Inferior parietal cortex (tissue), 1 donor: ENCODE measurements at regions not wholly inside any gene's neighbourhood (a gene's known extent, or its start where the extent isn't known, plus 50 kb on each side); places are given as distances from the start of the nearest gene placed in this dataset.
"Not testable (repeated sequence)": the region's sequence is repeated elsewhere in the genome, so short reads cannot be mapped to it uniquely, and the experiment has no call there.

ENCODE experiments used
- DNase-seq: peaks from one replicate; pipeline ENCODE4 v3.0.0-alpha.2; 2016; ENCODE audit errors: extremely low spot score

DNA sequence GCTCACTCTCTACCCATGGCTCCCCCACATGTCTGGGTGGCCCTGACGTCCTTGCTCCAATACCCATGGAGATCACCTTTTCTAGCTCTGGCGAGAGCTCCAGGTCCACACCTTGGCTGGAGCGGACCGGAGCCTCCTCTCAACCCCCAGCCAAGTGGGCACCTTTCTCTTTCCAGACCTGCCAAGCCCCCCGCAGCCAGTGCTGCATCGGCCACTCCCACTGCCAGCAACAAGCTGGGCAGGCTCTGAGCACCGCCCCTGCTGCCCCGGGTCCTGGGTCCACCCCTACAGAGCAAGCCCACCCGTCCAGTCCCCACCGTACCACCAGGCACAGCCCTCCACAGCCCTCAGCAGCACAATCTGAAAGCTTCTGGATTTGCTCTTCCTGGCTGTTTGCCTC, 98.2 kb upstream of the C14orf180 start:
- no peak for DNase-seq

DNA sequence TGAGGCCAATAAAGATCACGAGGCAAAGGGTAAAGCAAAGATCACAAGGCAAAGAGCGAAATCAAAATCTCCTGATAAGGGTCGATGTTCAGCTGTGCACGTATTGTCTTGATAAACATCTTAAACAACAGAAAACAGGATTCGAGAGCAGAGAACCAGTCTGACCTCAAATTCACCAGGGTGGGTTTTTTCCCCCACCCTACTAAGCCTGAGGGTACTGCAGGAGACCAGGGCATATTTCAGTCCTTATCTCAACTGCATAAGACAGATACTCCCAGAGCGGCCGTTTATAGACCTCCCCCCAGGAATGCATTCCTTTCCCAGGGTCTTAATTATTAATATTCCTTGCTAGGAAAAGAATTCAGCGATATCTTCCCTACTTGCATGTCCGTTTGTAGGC, 97.5 kb upstream of the C14orf180 start:
- not testable (repeated sequence) for DNase-seq

DNA sequence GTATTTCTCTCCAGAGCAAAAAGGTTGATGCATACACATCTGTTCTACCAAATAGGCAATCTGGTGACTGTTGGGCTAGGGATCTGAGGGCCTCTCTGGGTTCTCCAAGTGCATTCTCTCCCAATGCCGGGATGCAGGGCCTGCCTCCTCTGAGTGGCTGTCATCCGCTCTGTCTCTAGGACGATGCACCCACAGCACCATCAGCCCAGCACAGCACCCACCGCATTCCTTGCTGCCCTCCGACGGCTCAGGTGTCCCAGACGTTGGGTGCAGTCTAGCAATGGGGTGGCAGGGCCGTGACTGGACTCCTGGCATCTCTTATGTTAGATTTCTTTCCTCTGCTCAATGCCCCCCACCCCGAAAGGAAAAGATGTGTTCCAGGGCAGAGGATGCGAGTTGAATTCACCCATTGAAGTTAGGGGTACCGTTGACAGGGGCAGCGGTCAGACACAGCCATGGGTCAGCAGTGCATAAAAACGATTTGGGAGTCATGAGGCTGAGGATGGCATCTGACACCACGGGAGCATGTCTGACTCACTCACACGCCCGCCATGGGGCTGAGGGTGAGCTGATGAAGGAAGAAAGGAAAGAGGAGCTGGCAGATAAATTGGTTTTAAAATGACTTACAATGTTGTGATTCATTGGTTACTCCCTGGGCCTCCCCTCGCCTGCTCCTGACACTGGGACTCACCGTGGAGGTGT, 93.2 kb upstream of the C14orf180 start:
- DNase-seq, result no peak

DNA sequence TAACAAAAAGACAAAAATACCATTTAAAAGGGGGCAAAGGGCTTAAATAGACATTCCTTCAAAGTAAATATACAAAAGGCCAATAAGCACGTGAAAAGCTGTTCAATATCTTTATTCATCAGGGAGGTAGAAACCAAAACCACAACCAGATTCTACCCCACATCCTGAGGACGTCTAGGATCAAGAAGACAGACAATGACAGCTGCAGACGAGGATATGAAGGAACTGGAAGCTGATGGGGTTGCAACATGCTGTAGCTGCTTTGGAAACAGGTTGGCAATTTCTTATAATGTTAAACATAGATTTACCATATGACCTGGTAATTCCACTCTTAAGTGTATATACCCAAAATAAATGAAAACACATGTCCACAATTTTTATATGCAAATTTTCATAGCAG, 85.1 kb upstream of the C14orf180 start:
- DNase-seq, result no peak

DNA sequence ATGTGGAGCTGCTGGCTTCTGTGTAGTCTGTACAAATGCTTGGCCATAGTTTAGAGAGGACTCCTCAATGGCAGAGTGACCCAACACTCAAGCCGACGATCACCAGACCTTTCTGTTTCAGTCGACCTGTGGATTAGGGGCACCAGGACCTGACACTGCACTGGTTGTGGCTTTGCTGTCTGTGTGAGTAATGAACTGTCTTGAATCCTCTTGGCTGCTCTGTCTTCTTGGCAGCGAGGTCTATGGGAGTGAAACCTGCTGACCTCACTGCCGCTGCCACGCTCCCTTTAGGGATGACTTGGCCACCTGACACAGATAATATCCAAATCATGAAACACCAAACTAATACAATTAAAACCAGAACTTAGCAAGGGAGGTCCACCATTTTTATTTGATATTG, 83.5 kb upstream of the C14orf180 start:
- no peak for DNase-seq

DNA sequence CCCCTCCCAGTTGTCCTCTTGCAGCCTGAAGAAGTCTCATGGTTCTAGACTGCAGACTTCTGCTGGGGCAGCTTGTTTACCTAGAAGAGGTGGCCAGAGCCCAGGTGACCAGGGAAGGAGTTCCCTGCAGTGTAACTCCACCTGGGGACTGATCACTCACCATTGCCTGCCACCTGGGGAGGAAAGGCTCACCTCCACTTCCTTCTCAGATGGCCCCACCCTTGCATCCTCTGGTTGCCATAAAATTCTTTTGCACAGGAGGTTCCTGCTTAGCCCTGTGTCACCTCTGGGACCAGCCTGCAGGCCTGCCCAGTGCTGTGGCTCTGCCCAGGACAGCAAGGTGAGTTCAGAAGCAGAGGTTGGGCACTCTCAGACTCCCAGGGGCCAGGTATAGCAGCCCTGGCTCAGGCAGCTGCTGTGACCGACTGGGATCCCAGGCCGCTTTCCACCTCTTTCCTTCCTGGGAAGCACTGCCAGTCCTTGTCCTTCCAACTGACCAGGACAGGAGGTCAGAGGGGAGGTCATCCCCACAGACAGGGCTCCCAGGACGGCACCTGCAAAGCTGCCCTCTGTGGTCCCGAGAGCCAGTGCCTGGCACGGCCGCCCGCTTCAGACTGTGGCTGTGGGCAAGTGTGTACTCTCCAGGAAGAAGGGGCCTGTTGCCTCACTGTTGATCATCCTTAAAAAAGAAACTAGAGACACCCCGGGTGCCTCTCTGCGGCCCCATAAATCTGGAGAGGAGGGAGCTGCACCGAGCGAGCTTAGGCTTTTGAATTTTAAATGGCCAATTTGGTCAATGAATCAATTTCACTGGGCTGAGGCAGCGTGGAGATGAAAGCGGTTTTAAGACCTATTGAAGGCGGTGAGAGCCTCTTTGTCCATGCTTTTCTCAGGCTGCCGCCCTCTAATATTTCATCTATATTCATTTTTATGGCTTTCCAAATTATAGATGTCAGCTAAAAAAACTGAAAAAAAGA, 79.5 kb upstream of the C14orf180 start:
- DNase-seq, result no peak

DNA sequence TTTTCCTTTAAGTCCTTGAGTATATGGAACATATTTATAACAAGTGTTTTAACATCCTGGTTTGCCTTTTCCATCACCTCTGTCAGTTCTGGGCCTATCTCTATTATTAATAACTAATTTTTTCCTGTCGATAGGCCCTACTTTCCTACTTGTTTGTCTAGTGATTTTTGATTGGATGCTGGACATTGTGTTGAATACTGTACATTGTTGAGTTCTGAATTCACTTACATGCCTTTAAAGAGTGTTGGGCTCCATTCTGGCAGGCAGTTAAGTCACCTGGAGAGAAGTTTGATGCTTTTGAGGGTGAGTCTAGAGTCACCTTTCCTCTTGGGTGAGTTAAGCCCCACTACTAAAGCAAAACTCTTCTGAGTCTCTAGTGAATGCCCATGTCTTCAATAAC, 77.5 kb upstream of the C14orf180 start:
- no peak for DNase-seq

DNA sequence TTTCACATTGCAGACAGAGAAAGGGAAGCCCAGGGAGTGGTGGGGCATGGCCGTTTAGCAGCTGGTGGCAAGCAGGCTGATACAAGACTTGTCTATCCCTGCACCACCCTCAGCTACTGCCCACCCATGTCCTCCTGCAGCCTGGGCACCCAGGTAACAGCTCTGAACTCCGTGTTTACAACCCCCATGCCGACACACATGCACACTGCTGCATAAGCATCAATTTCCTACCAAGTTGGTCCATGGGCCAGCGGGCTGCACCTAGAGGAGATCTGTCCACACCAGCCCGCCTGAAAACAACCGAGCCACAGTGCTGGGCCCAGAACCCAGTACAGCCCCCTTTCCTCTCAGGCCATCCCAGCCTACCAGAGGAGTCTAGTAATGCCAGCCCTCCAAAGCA, 75.9 kb upstream of the C14orf180 start:
- no peak for DNase-seq

DNA sequence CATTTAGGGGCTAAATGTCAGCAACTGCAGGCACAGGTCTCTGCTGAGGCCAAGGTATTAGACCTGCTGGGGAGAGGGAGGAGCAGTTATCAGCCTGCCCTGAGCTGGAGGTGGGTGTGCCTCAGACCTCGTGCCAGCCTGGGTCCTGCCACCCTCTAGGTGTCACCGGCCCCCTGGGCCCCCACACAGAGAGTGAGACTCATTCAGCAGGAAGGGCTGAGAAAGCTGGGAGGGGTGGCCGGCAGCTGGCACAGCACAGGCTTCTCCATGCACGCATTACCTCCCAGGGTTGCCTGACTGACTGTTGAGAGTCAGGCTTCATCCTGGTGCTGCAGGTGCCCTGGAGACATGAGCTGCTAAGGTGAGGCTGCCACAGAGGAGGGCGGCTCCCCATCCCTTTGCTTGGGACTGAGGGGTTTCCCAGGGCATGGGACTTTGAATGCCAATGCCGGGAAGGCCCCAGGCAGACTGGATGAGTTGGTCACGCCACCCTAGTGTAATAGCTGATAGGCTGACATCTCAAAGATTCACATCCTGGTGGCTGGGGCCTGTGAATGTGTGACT, 75.3 kb upstream of the C14orf180 start:
- DNase-seq, result no peak

DNA sequence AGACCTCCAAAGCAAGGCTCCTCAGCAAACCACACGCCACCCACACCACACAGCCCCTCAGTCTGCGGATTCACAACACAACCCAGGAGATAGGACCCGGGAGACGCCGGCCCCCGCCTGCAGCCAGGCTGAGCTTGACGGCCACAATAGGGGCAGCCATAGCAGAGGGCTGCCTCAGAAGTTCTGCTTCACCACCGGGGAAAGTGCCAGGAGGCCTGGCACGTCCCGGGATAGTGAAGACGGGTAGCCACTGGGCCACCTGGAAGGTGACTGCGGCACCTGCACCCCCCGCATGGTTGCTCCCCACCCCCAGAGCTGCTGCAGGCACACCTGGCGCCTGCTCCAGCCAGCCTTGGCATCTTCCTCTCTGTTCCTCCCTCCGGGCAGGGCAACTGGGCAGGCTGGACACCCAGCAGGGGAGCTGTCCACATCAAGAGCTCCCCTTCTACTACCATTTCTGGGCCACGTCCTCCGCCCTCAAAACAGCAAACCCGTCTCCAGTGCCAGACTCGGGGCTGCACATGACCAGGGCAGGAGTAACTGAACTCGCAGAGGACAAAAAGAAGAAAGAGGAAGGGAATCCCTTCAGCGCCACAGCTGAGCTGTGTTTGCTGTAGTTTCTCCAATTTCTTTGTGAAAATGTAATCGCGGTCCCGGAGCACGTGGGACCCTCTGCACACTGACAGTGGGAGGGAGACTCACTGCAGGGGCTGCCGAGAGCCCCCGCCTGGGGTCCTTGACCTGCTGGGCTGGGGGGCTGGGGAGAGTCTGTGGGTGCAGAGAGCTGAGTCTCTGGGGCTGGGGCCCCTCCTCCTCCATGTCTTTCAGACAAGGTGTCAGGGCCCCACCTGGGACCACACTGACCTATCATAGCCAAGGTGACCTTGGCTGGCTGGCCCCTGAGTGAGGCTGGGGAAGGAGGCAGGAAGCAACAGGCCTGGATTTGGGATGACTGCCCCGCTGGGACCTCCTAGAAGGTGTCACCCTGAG, 74.2 kb upstream of the C14orf180 start:
- no peak for DNase-seq

DNA sequence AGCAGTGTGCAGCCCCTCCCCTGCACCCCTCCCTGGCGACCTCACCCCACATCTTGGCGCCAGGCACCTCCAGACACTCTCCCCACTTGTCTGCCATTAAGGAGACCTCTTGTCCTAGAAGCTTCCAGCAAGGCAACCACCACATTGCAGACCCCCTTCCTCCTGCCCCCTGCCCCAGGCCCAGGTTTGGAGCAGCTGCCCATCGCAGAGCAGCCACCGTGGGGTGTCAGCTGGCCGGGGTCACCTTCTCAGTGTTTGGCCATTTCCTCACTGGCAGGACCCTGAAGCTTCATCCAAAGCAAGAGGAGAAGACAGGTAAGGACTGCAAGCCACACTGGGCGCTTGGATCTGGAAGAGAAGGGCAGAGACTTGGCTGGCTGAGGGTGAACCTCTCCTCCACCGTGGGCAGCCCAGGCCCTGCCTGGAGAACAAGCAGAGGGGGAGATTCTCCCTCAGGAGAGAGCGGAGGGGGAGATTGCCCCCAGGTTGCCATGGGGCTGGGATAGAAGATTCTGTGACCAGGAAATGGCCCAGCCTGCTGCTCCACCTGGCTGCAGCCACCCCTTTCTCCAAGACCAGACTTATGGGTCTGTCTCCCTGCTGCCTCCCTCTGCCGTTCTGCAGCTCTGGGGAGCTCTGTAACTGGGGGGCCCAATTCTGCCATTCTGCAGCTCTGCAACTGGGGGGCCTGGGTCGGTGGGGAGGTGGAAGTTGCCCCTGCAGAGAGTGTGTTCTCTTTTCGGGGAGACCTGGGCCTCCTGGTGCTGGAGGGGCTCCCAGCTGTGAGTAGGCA, 72.9 kb upstream of the C14orf180 start:
- no peak for DNase-seq

DNA sequence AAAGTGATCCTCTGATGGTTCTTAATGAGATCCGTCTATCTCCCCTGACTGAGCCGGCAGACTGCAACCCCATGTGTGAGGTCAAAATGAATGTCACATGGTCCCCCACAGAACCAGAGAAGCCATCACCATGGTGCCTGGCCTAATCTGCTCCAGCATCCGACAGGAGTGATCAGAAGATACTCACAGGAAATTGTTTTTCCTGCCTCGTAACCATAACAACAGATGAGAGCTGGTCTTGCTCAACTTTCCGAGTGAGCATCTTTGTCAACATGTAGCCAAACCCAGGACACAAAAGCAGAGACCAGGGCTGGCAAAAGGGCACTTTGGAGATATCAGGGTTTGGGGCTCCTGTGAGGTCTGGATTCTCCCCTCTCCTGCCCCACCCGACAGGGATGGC, 72.1 kb upstream of the C14orf180 start:
- no peak for DNase-seq

DNA sequence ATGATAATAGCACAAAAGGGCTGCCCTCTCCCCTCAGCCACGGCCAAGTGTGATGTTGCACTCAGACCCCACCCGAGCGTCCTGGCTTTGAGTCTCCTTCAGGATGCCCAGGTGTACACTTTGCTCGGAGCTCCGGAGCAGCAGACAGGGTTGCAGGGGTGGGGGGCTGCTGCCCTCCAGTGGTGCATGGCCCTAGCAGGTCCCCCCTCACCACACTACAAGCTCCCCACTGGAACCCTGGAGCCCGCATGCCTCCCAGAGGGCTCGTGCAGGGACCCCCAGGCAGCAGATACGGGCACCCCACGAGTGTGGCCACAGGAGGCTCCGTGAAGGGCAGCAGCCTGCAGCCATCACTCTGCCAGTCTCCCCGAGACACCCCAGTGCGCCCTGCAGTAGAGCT, 69.9 kb upstream of the C14orf180 start:
- no peak for DNase-seq

DNA sequence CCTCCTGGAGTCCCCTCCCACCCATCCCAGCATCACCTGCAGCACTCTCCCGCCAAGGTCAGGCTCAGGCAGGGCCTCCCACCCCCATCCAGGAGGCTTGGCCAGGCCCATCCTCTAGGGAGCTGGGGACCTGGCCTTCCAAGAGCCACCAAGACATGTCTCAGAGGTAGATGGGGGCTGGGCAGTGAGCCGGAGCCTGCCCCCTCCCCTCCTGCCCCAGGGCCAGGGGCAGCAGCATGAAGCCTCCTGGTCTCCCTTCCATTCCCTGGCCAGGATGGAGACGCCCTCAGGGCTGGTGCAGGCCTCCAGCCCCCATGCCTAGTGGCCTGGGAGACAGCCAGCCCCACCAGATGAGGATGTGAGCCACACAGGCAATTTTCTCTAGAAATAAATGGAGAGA, 69.3 kb upstream of the C14orf180 start:
- DNase-seq, result no peak

DNA sequence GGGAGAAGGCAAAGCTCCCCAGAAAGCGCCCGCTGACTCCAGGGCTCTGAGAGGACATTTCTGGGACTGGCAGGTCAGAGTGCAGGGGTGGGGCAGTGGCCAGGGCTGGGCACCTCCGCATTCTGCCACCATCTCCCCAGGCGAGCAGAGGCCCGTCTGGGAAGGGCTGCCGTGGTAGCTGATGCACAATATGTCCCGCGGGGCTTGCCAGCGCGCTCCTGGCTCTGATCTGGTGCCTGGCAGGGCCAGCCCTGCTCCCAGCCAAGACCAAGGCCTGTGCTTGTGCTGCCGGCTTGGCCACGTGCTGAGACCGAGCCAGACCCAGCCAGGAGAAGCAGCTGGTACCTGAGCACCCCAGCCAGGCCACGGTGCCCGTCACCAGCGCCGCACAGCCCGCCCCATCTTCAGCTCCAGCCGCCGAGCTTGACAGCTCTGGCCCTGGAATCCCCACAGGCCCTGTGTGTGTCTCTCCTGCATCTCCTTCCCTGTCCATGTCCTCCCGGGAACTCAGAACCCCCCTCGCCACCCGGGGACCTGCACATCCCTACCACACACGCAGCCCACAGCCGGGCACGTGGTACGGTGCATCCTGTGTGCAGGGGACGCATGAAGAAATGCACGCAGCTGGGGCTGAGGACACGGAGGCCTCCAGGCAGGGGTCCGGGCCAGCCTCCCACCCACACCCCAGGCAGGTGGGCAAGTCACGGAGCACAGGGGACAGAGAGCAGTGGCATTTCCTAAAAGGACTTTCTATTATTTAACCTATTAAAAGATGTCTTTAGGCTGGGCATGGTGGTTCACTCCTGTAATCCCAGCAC, 68.6 kb upstream of the C14orf180 start:
- DNase-seq, result peak; percentile 36

DNA sequence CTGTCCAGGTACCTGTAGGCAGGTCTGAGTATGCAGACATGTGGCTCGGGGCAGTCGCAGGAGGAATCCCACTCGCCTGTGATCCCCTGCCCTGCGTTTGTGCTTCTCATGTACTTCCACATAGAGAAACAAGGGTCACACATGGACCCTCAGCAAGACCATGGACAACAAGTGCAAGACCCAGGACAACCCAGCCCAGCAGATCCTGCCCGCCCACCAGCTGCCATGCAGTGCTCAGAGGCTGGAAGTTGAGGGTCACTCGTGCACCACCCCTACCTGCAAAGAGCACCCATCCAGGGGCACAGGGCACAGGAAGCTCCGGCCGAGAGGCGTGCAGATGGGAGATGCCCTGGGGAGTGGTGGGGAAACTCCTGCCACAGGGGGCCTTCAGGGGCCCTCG, 67.5 kb upstream of the C14orf180 start:
- no peak for DNase-seq

DNA sequence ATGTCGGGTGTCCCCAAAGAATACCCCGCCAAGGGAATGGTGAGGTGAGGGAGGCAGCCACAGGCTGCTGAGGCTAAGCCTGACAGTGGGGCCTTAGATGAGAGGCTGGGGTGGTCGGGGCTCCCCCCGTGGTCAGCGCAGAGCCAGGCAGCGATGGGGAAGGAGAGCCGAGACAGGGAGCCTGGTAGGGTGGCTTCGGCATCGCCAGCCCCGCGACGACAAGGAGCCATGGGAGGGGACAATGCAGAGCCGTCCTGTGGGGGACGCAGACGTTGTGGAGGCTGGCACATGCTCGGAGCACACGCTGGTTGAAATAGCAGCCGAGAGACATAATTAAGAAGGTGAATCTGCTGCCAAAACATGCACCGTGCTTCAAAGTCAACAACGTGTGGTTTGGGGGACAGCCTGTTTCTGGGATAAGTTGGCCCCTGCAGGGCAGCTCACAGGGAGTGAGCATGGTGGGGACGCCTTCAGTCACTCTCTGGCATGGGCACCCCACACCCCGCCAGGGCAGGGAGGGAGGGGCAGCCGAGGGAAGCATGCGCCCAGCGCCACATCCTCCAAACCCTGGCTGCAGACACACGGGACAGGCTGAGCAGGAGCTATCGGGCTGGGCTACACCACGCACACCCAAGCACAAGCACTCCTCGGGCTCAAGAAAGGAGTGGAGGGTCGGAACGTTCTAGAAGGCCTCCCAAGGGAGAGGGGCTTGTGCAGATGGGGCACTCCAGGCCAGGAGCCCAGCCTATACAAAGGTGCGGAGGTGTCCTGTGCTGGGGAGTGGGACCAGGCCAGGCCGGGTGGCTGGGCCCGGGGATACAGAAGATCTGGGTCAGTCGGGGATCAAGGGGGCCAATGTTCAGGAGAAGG, 66.6 kb upstream of the C14orf180 start:
- no peak for DNase-seq

DNA sequence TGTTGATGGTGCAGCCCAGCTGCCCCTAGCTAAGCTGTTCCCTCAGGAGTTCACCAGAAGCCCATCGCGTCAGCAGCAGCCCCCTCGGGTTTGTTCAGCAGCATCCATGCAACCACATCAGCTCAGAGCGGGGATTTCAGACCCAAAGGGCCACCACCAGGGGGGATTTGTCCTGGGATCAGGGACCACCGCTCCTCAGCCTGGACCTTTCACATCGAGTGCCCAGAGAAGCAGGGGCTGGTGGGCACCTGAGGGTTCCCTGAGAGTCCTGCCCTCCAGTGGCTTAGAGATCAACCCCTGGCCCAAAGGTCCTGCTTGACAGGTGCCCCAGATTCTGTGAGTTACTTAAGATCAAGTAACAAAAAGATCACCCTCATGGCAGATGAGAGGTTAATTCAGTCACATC, 65.9 kb upstream of the C14orf180 start:
- DNase-seq, result no peak
